Hepatocyte (in vitro differentiated cells): ENCODE measurements at regions not wholly inside any gene's neighbourhood (a gene's known extent, or its start where the extent isn't known, plus 50 kb on each side); places are given as distances from the start of the nearest gene placed in this dataset.
"Not testable (repeated sequence)": the region's sequence is repeated elsewhere in the genome, so short reads cannot be mapped to it uniquely, and the experiment has no call there.

Experiments
- CTCF ChIP-seq: fragments of 200-600 bp; sonication (generic); IDR thresholded peaks from 2 replicates; pipeline ENCODE4 v1.5.1; 2016; ENCODE audit warnings: antibody characterized with exemption, mild to moderate bottlenecking; ENCODE audit not compliant: poor library complexity
- EZH2 ChIP-seq: fragments of 200-600 bp; sonication (generic); IDR thresholded peaks from 2 replicates; pipeline ENCODE4 v1.6.1; 2016; ENCODE audit warnings: antibody characterized with exemption, mild to moderate bottlenecking, borderline replicate concordance
- EZH2phosphoT487 ChIP-seq: fragments of 200-600 bp; sonication (generic); IDR thresholded peaks from one replicate; pipeline ENCODE4 v1.6.1; 2018; ENCODE audit warnings: antibody characterized with exemption, mild to moderate bottlenecking, low read depth, moderate library complexity; ENCODE audit not compliant: unreplicated experiment, severe bottlenecking

- not testable (repeated sequence) for TF ChIP-seq CTCF, EZH2, EZH2phosphoT487
Observed at GRCh38 chr1:224839648-224840300, 89.7 kb upstream of the DNAH14 start.
